Sigmoid colon (tissue), 6 donors: ENCODE measurements at regions not wholly inside any gene's neighbourhood (a gene's known extent, or its start where the extent isn't known, plus 50 kb on each side); places are given as distances from the start of the nearest gene placed in this dataset.

ENCODE experiments used
- DNase-seq: peaks from one replicate; pipeline ENCODE4 v3.0.0-alpha.2; 2019
- H3K27ac ChIP-seq, 4 donors: fragments of 200-600 bp; sonication (generic); one replicate each; pipeline ENCODE4 v1.5.1; 2016 to 2019; ENCODE audit warnings: mild to moderate bottlenecking in 1 of 4
- H3K27me3 ChIP-seq, 3 donors: fragments of 200-600 bp; sonication (generic); one replicate each; pipeline ENCODE4 v1.5.1; 2019; ENCODE audit warnings: mild to moderate bottlenecking in 1 of 3
- H3K36me3 ChIP-seq, 4 donors: fragments of 200-600 bp; sonication (generic); one replicate each; pipeline ENCODE4 v1.5.1; 2016 to 2019
- H3K4me1 ChIP-seq, 4 donors: fragments of 200-600 bp; sonication (generic); one replicate each; pipeline ENCODE4 v1.5.1; 2017 to 2019
- H3K4me3 ChIP-seq, 4 donors: fragments of 200-600 bp; sonication (generic); one replicate each; pipeline ENCODE4 v1.5.1; 2017 to 2019; ENCODE audit warnings: mild to moderate bottlenecking in 2 of 4, moderate library complexity in 1 of 4
- H3K9me3 ChIP-seq, 4 donors: fragments of 200-600 bp in 3 of 4; sonication (generic) in 3 of 4; one replicate each; pipeline versions ENCODE4 v1.5.1 to v1.6.1; 2013 to 2019
- EP300 ChIP-seq, 4 donors: sonication (generic); formaldehyde crosslinking; IDR thresholded peaks; one replicate each; pipeline ENCODE4 v1.6.1; 2017; ENCODE audit warnings: antibody characterized with exemption in 4 of 4
- POLR2A ChIP-seq, 2 donors: fragments of 450-650 bp; IDR thresholded peaks; one replicate each; pipeline ENCODE4 v1.6.1; 2016; ENCODE audit warnings: antibody characterized with exemption in 2 of 2, mild to moderate bottlenecking in 2 of 2, moderate library complexity in 2 of 2
- POLR2AphosphoS5 ChIP-seq, 4 donors: sonication (generic); formaldehyde crosslinking; IDR thresholded peaks; one replicate each; pipeline ENCODE4 v1.6.1; 2017; ENCODE audit warnings: antibody characterized with exemption in 4 of 4
- WGBS, 2 donors: extraction: QIAGEN DNeasy Blood & Tissue Kit; methylation state at CpG; one replicate each; pipeline ENCODE4 v1.1.7; 2013; 5-methylcytosine and 5-hydroxymethylcytosine counted together
- intact Hi-C: fragments of 100-400 bp; cut with DNase I; formaldehyde crosslinking; loops from one replicate; pipeline ENCODE4 v1.15.1; 2023
- TF ChIP-seq, protein P1 (sequence below), 4 experiments: fragments of 450-650 bp in 3 of 4; fragments of 200-600 bp in 1 of 4; IDR thresholded peaks; one replicate each; pipeline ENCODE4 v1.5.1; 2016 to 2019; ENCODE audit warnings: antibody characterized with exemption in 4 of 4, mild to moderate bottlenecking in 3 of 4, moderate library complexity in 2 of 4
- donor health status: healthy with polysubstance abuse.
- donor health status: healthy.

GRCh38 chr10:43809211-43809930 is 160.7 kb upstream of the ZNF32 start:
- Histone ChIP-seq H3K4me3 (no peak overlapping the region), H3K27me3 (no peaks in the 10 kb centered on the region), H3K36me3 (no peaks in the 10 kb centered on the region), H3K9me3 (no peaks in the 10 kb centered on the region), H3K4me1 (peaks cover 0 to 12% (median 5%) of the 10 kb centered on the region in 4 donors), H3K27ac (peak overlapping the region in 1 of 4 donors; percentile 23)
- no peak for TF ChIP-seq EP300 (IDR thresholded peaks at IDR 0.05)
- TF ChIP-seq, protein P1, sequence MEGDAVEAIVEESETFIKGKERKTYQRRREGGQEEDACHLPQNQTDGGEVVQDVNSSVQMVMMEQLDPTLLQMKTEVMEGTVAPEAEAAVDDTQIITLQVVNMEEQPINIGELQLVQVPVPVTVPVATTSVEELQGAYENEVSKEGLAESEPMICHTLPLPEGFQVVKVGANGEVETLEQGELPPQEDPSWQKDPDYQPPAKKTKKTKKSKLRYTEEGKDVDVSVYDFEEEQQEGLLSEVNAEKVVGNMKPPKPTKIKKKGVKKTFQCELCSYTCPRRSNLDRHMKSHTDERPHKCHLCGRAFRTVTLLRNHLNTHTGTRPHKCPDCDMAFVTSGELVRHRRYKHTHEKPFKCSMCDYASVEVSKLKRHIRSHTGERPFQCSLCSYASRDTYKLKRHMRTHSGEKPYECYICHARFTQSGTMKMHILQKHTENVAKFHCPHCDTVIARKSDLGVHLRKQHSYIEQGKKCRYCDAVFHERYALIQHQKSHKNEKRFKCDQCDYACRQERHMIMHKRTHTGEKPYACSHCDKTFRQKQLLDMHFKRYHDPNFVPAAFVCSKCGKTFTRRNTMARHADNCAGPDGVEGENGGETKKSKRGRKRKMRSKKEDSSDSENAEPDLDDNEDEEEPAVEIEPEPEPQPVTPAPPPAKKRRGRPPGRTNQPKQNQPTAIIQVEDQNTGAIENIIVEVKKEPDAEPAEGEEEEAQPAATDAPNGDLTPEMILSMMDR (IDR thresholded peaks at IDR 0.05): no peak
- TF ChIP-seq POLR2AphosphoS5 (IDR thresholded peaks at IDR 0.05): no peak
- TF ChIP-seq POLR2A (IDR thresholded peaks at IDR 0.05): no peak
- no peak for DNase-seq
- intact Hi-C loops: no loop called here
- WGBS, 2 donors: 70 to 79% methylated on average over 8 of the region's 8 CpGs

- TF ChIP-seq POLR2AphosphoS5 (IDR thresholded peaks at IDR 0.05) (no peak), POLR2A (IDR thresholded peaks at IDR 0.05) (no peak), EP300 (IDR thresholded peaks at IDR 0.05) (no peak)
- TF ChIP-seq, protein P1 (IDR thresholded peaks at IDR 0.05): no peak
- DNase-seq: no peak
- intact Hi-C loops: no loop called here
- Histone ChIP-seq H3K27me3 (no peaks in the 10 kb centered on the region), H3K4me1 (peaks cover 0 to 12% (median 5%) of the 10 kb centered on the region in 4 donors), H3K36me3 (no peaks in the 10 kb centered on the region), H3K27ac (no peak overlapping the region), H3K4me3 (no peak overlapping the region), H3K9me3 (no peaks in the 10 kb centered on the region)
- 71 to 86% methylated on average over 3 of the region's 3 CpGs for WGBS, 2 donors
Measured at GRCh38 chr10:43808136-43808535, 159.5 kb upstream of the ZNF32 start.

DNA sequence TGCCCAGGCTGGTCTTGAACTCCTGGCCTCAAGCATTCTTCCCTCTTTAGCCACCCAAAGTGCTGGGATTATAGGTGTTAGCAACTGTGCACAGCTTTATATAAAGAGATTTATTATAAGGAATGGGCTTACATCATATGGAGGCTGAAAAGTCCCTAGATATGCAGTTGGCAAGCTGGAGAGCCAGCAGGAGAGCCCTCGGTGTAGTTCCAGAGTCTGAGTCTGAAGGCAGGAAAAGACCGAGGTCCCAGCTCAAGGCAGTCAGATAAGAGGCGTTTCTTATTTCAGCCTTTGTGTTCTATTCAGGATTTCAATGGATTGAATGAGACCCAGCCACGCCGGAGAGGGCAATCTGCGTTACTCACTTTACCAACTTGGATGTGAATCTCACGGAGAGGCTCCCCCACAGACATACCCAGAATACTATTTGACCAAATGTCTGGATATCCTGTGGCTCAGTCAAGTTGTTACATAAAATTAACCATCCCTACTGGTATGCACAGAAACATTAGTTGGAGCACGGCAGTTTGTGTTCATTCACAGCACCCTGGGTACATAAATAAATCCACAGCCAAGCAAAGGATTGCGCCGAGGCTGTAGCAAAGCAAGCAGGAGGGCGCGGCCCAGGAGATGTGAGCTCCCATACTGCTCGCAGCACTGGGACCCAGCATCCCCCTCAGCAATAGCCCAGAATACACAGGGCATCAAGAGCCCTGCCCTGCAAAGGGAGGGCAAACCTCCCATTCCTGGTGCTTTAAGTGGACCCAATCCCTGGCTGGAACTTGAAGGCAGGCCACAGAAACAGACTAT is 158.4 kb upstream of the ZNF32 start:
- intact Hi-C loops: no loop called here
- Histone ChIP-seq H3K36me3 (no peaks in the 10 kb centered on the region), H3K9me3 (no peaks in the 10 kb centered on the region), H3K27ac (no peak overlapping the region), H3K4me1 (peaks cover 0 to 12% (median 5%) of the 10 kb centered on the region in 4 donors), H3K4me3 (no peak overlapping the region), H3K27me3 (no peaks in the 10 kb centered on the region)
- no peak for TF ChIP-seq EP300 (IDR thresholded peaks at IDR 0.05)
- TF ChIP-seq, protein P1 (IDR thresholded peaks at IDR 0.05): no peak
- DNase-seq: no peak
- WGBS, 2 donors: 80 to 89% methylated on average over 13 of the region's 13 CpGs

GRCh38 chr10:43803791-43804190 is 155.1 kb upstream of the ZNF32 start:
- intact Hi-C loops: no loop called here
- Histone ChIP-seq H3K4me1 (peaks cover 0 to 1% (median under 1%) of the 10 kb centered on the region in 4 donors), H3K27ac (no peak overlapping the region), H3K36me3 (no peaks in the 10 kb centered on the region), H3K9me3 (no peaks in the 10 kb centered on the region), H3K4me3 (no peak overlapping the region), H3K27me3 (no peaks in the 10 kb centered on the region)
- TF ChIP-seq POLR2AphosphoS5 (IDR thresholded peaks at IDR 0.05) (no peak), POLR2A (IDR thresholded peaks at IDR 0.05) (no peak), EP300 (IDR thresholded peaks at IDR 0.05) (no peak)
- TF ChIP-seq, protein P1 (IDR thresholded peaks at IDR 0.05): no peak
- WGBS, 2 donors: 57 to 74% methylated on average over 7 of the region's 7 CpGs
- no peak for DNase-seq
